ENCODE measurements at regions not wholly inside any gene's neighbourhood (a gene's known extent, or its start where the extent isn't known, plus 50 kb on each side); places are given as distances from the start of the nearest gene placed in this dataset.

GRCh38 chr11:19359221-19360000 lies 118.7 kb upstream of the E2F8 start:
- no peaks in the 10 kb centered on the region for H3K36me3 Mint-ChIP-seq (ENCODE audit: low read depth, unreplicated experiment)
- no peak for DNase-seq (ENCODE audit: low spot score)
- no peak overlapping the region for H3K27ac Mint-ChIP-seq (ENCODE audit: unreplicated experiment)
- H3K4me1 Mint-ChIP-seq (ENCODE audit: unreplicated experiment), result peaks cover 6% of the 10 kb centered on the region
- no peak for TF ChIP-seq CTCF (IDR thresholded peaks at IDR 0.05; ENCODE audit: unreplicated experiment)
- H3K9me3 Mint-ChIP-seq (ENCODE audit: unreplicated experiment), result no peaks in the 10 kb centered on the region
- H3K4me3 Mint-ChIP-seq (ENCODE audit: unreplicated experiment), result no peak overlapping the region
- H3K27me3 Mint-ChIP-seq (ENCODE audit: unreplicated experiment), result no peaks in the 10 kb centered on the region

- H3K36me3 Mint-ChIP-seq (ENCODE audit: low read depth, unreplicated experiment), result no peaks in the 10 kb centered on the region
- H3K4me1 Mint-ChIP-seq (ENCODE audit: unreplicated experiment), result no peaks in the 10 kb centered on the region
- no peak for DNase-seq (ENCODE audit: low spot score)
- no peak for TF ChIP-seq CTCF (IDR thresholded peaks at IDR 0.05; ENCODE audit: unreplicated experiment)
- H3K9me3 Mint-ChIP-seq (ENCODE audit: unreplicated experiment), result no peaks in the 10 kb centered on the region
- no peak overlapping the region for H3K4me3 Mint-ChIP-seq (ENCODE audit: unreplicated experiment)
- H3K27ac Mint-ChIP-seq (ENCODE audit: unreplicated experiment), result no peak overlapping the region
- H3K27me3 Mint-ChIP-seq (ENCODE audit: unreplicated experiment), result no peaks in the 10 kb centered on the region
Measured at GRCh38 chr11:19357943-19358342, 117.2 kb upstream of the E2F8 start.

- no peak for TF ChIP-seq CTCF (IDR thresholded peaks at IDR 0.05; ENCODE audit: unreplicated experiment)
- Mint-ChIP-seq H3K9me3 (ENCODE audit: unreplicated experiment) (no peaks in the 10 kb centered on the region), H3K4me3 (ENCODE audit: unreplicated experiment) (no peak overlapping the region), H3K27ac (ENCODE audit: unreplicated experiment) (no peak overlapping the region), H3K36me3 (ENCODE audit: low read depth, unreplicated experiment) (no peaks in the 10 kb centered on the region), H3K27me3 (ENCODE audit: unreplicated experiment) (no peaks in the 10 kb centered on the region), H3K4me1 (ENCODE audit: unreplicated experiment) (no peaks in the 10 kb centered on the region)
- DNase-seq (ENCODE audit: low spot score), result no peak
Measured at GRCh38 chr11:19355601-19356000, 114.9 kb upstream of the E2F8 start.

GRCh38 chr11:19353287-19353850 lies 112.6 kb upstream of the E2F8 start:
- no peak for DNase-seq (ENCODE audit: low spot score)
- Mint-ChIP-seq H3K27ac (ENCODE audit: unreplicated experiment) (no peak overlapping the region), H3K27me3 (ENCODE audit: unreplicated experiment) (no peaks in the 10 kb centered on the region), H3K4me3 (ENCODE audit: unreplicated experiment) (no peak overlapping the region), H3K36me3 (ENCODE audit: low read depth, unreplicated experiment) (no peaks in the 10 kb centered on the region), H3K4me1 (ENCODE audit: unreplicated experiment) (no peaks in the 10 kb centered on the region), H3K9me3 (ENCODE audit: unreplicated experiment) (no peaks in the 10 kb centered on the region)
- no peak for TF ChIP-seq CTCF (IDR thresholded peaks at IDR 0.05; ENCODE audit: unreplicated experiment)

- Mint-ChIP-seq H3K36me3 (ENCODE audit: low read depth, unreplicated experiment) (no peaks in the 10 kb centered on the region), H3K4me1 (ENCODE audit: unreplicated experiment) (no peaks in the 10 kb centered on the region), H3K27me3 (ENCODE audit: unreplicated experiment) (peaks cover 2% of the 10 kb centered on the region), H3K27ac (ENCODE audit: unreplicated experiment) (no peak overlapping the region), H3K9me3 (ENCODE audit: unreplicated experiment) (no peaks in the 10 kb centered on the region), H3K4me3 (ENCODE audit: unreplicated experiment) (no peak overlapping the region)
- TF ChIP-seq CTCF (IDR thresholded peaks at IDR 0.05; ENCODE audit: unreplicated experiment), result no peak
- DNase-seq (ENCODE audit: low spot score), result no peak
Measured at GRCh38 chr11:19352771-19353160, 112.0 kb upstream of the E2F8 start.
